ENCODE measurements at regions not wholly inside any gene's neighbourhood (a gene's known extent, or its start where the extent isn't known, plus 50 kb on each side); places are given as distances from the start of the nearest gene placed in this dataset.

GRCh38 chr6:87950614-87951013, 97.0 kb upstream of the SPACA1 start:
- no peak overlapping the region for H3K9ac ChIP-seq
- no peaks in the 10 kb centered on the region for H3K9me3 ChIP-seq (ENCODE audit: low read depth)
- peaks cover 7% of the 10 kb centered on the region; the same call in 1 of the 2 replicates for H3K4me1 ChIP-seq (ENCODE audit: insufficient read depth)
- no peak for DNase-seq
- no peak overlapping the region for H3K4me2 ChIP-seq (ENCODE audit: unreplicated experiment)
- in situ Hi-C loops (cut with MboI), result no loop called here
- peaks cover 5% of the 10 kb centered on the region; the same call in 1 of the 2 replicates for H3K27me3 ChIP-seq (replicated peaks; ENCODE audit: insufficient read depth)
- H4K20me1 ChIP-seq (ENCODE audit: insufficient read depth), result no peaks in the 10 kb centered on the region
- H3K36me3 ChIP-seq (ENCODE audit: low read depth), result no peaks in the 10 kb centered on the region
- WGBS, 2 experiments (ENCODE audit: low coverage in 1 of 2, low lambda C conversion rate in 2 of 2, missing lambda C conversion rate in 2 of 2), result 45% methylated on average over 4 of the region's 4 CpGs
- no peak overlapping the region for H2AFZ ChIP-seq
- H3K4me3 ChIP-seq, result no peak overlapping the region
- no peaks in the 10 kb centered on the region for H3F3A ChIP-seq (ENCODE audit: insufficient read depth)
- H3K9me2 ChIP-seq (ENCODE audit: insufficient read depth), result no peaks in the 10 kb centered on the region
- TF ChIP-seq EZH2phosphoT487 (IDR thresholded peaks at IDR 0.05; ENCODE audit: insufficient read depth, low read depth), result no peak
- TF ChIP-seq EZH2 (IDR thresholded peaks at IDR 0.05; ENCODE audit: insufficient read depth, poor library complexity, severe bottlenecking), result no peak
- no peaks in the 10 kb centered on the region for H3K79me2 ChIP-seq (ENCODE audit: insufficient read depth)
- H3K27ac ChIP-seq, result no peak overlapping the region

- WGBS, 2 experiments (ENCODE audit: low coverage in 1 of 2, low lambda C conversion rate in 2 of 2, missing lambda C conversion rate in 2 of 2), result 76 to 77% methylated on average over 7 of the region's 7 CpGs
These were observed 98.4 kb upstream of the SPACA1 start for GRCh38 chr6:87949194-87949593.

GRCh38 chr6:87946669-87947068, 101.0 kb upstream of the SPACA1 start:
- H3K9me2 ChIP-seq (ENCODE audit: insufficient read depth), result no peaks in the 10 kb centered on the region
- H3K9ac ChIP-seq, result no peak overlapping the region
- H3F3A ChIP-seq (ENCODE audit: insufficient read depth), result 0 out of 2 replicates have a peak, but pooled peaks cover 4% of the 10 kb centered on the region
- H3K27ac ChIP-seq, result no peak overlapping the region
- no peak for DNase-seq
- H4K20me1 ChIP-seq (ENCODE audit: insufficient read depth), result no peaks in the 10 kb centered on the region
- H3K4me3 ChIP-seq, result no peak overlapping the region
- 58 to 60% methylated on average over 4 of the region's 4 CpGs for WGBS, 2 experiments (ENCODE audit: low coverage in 1 of 2, low lambda C conversion rate in 2 of 2, missing lambda C conversion rate in 2 of 2)
- no peak overlapping the region for H2AFZ ChIP-seq
- no peak for TF ChIP-seq EZH2phosphoT487 (IDR thresholded peaks at IDR 0.05; ENCODE audit: insufficient read depth, low read depth)
- no peak for TF ChIP-seq EZH2 (IDR thresholded peaks at IDR 0.05; ENCODE audit: insufficient read depth, poor library complexity, severe bottlenecking)
- H3K27me3 ChIP-seq (replicated peaks; ENCODE audit: insufficient read depth), result peaks cover 17% of the 10 kb centered on the region; the same call in 1 of the 2 replicates
- no peaks in the 10 kb centered on the region for H3K36me3 ChIP-seq (ENCODE audit: low read depth)
- in situ Hi-C loops (cut with MboI), result loop anchor here (25.0 kb wide), 1 partner anchor 916 kb away; no protein-coding TSS in a partner anchor
- peaks cover 21% of the 10 kb centered on the region for H3K4me1 ChIP-seq (ENCODE audit: insufficient read depth)
- H3K9me3 ChIP-seq (ENCODE audit: low read depth), result no peaks in the 10 kb centered on the region
- H3K4me2 ChIP-seq (ENCODE audit: unreplicated experiment), result no peak overlapping the region
- H3K79me2 ChIP-seq (ENCODE audit: insufficient read depth), result no peaks in the 10 kb centered on the region

More at GRCh38 chr6:87949194-87949593, 98.4 kb upstream of the SPACA1 start:
- H3K9ac ChIP-seq, result no peak overlapping the region
- no peak overlapping the region for H3K4me2 ChIP-seq (ENCODE audit: unreplicated experiment)
- no peak overlapping the region for H2AFZ ChIP-seq
- no peak for TF ChIP-seq EZH2 (IDR thresholded peaks at IDR 0.05; ENCODE audit: insufficient read depth, poor library complexity, severe bottlenecking)
- no peak for TF ChIP-seq EZH2phosphoT487 (IDR thresholded peaks at IDR 0.05; ENCODE audit: insufficient read depth, low read depth)
- H3F3A ChIP-seq (ENCODE audit: insufficient read depth), result 0 out of 2 replicates have a peak, but pooled peaks cover 3% of the 10 kb centered on the region
- no peak for DNase-seq
- H3K79me2 ChIP-seq (ENCODE audit: insufficient read depth), result no peaks in the 10 kb centered on the region
- H3K4me1 ChIP-seq (ENCODE audit: insufficient read depth), result peaks cover 21% of the 10 kb centered on the region
- no peaks in the 10 kb centered on the region for H3K9me3 ChIP-seq (ENCODE audit: low read depth)
- no peaks in the 10 kb centered on the region for H3K9me2 ChIP-seq (ENCODE audit: insufficient read depth)
- H3K27ac ChIP-seq, result no peak overlapping the region
- in situ Hi-C loops (cut with MboI), result loop anchor here (25.0 kb wide), 1 partner anchor 913 kb away; no protein-coding TSS in a partner anchor
- H3K4me3 ChIP-seq, result no peak overlapping the region
- peaks cover 5% of the 10 kb centered on the region; the same call in 1 of the 2 replicates for H3K27me3 ChIP-seq (replicated peaks; ENCODE audit: insufficient read depth)
- no peaks in the 10 kb centered on the region for H4K20me1 ChIP-seq (ENCODE audit: insufficient read depth)
- H3K36me3 ChIP-seq (ENCODE audit: low read depth), result no peaks in the 10 kb centered on the region

- Histone ChIP-seq H3K4me1 (ENCODE audit: insufficient read depth) (peaks cover 21% of the 10 kb centered on the region), H3K9me3 (ENCODE audit: low read depth) (no peaks in the 10 kb centered on the region), H3K79me2 (ENCODE audit: insufficient read depth) (no peaks in the 10 kb centered on the region), H3K4me3 (no peak overlapping the region), H3K36me3 (ENCODE audit: low read depth) (no peaks in the 10 kb centered on the region), H3F3A (ENCODE audit: insufficient read depth) (0 out of 2 replicates have a peak, but pooled peaks cover 4% of the 10 kb centered on the region), H3K9me2 (ENCODE audit: insufficient read depth) (no peaks in the 10 kb centered on the region), H2AFZ (peak overlapping the region; percentile 42), H3K27ac (no peak overlapping the region), H3K27me3 (replicated peaks; ENCODE audit: insufficient read depth) (peaks cover 17% of the 10 kb centered on the region; the same call in 1 of the 2 replicates), H3K4me2 (ENCODE audit: unreplicated experiment) (peak overlapping the region; percentile 18), H3K9ac (no peak overlapping the region), H4K20me1 (ENCODE audit: insufficient read depth) (no peaks in the 10 kb centered on the region)
- DNase-seq, result peak; percentile 56
- in situ Hi-C loops (cut with MboI), result loop anchor here (25.0 kb wide), 1 partner anchor 916 kb away; no protein-coding TSS in a partner anchor
- 6 to 8% methylated on average over 5 of the region's 5 CpGs for WGBS, 2 experiments (ENCODE audit: low coverage in 1 of 2, low lambda C conversion rate in 2 of 2, missing lambda C conversion rate in 2 of 2)
- TF ChIP-seq EZH2phosphoT487 (IDR thresholded peaks at IDR 0.05; ENCODE audit: insufficient read depth, low read depth) (no peak), EZH2 (IDR thresholded peaks at IDR 0.05; ENCODE audit: insufficient read depth, poor library complexity, severe bottlenecking) (no peak)
These were observed 101.7 kb upstream of the SPACA1 start for GRCh38 chr6:87945966-87946365.

Data from GM23248 (cell line).